ENCODE measurements at regions not wholly inside any gene's neighbourhood (a gene's known extent, or its start where the extent isn't known, plus 50 kb on each side); places are given as distances from the start of the nearest gene placed in this dataset.

GRCh38 chr1:106978477-106979322 lies 77.8 kb upstream of the PRMT6 start:
- H3K4me1 ChIP-seq (ENCODE audit: control insufficient read depth in 2 of 2, insufficient read depth in 2 of 2, low read length in 2 of 2), result no peaks in the 10 kb centered on the region
- CTCF ChIA-PET, result no interaction called here
- intact Hi-C loops (cut with micrococcal nuclease), result no loop called here
- no peaks in the 10 kb centered on the region for H3K79me2 ChIP-seq (ENCODE audit: control insufficient read depth, insufficient read depth, low read length)
- ATAC-seq (ENCODE audit: low read depth) (no peak), DNase-seq (no peak)
- 83% methylated on average over 1 of the region's 3 CpGs for WGBS (ENCODE audit: insufficient coverage)
- H3K9me3 ChIP-seq (ENCODE audit: control extremely low read depth in 1 of 3, control insufficient read depth in 2 of 3, insufficient read depth in 1 of 3, low read length in 2 of 3), result no peaks in the 10 kb centered on the region
- no peak overlapping the region for H3K4me2 ChIP-seq (replicated peaks; ENCODE audit: low read depth, low read length, poor library complexity, severe bottlenecking)
- H3K36me3 ChIP-seq (replicated peaks in 1 of 2; ENCODE audit: control extremely low read depth in 1 of 2, control insufficient read depth in 1 of 2, extremely low read depth in 1 of 2, insufficient read depth in 2 of 2, low read length in 1 of 2), result no peaks in the 10 kb centered on the region
- no peak overlapping the region for H3K4me3 Mint-ChIP-seq
- peaks cover 7% of the 10 kb centered on the region for H3K27me3 Mint-ChIP-seq
- no peaks in the 10 kb centered on the region for H3K4me1 Mint-ChIP-seq
- POLR2A ChIA-PET, result no interaction called here
- no peaks in the 10 kb centered on the region for H3K27me3 ChIP-seq (replicated peaks in 1 of 4; ENCODE audit: control extremely low read depth in 1 of 4, control insufficient read depth in 3 of 4, insufficient read depth in 4 of 4, low read length in 3 of 4)
- no peak overlapping the region for H3K27ac ChIP-seq (ENCODE audit: low read length in 2 of 2)
- H2AFZ ChIP-seq (ENCODE audit: insufficient read depth, low read depth, low read length, poor library complexity, severe bottlenecking), result no peak overlapping the region
- H3K9me3 Mint-ChIP-seq (ENCODE audit: insufficient read depth), result no peaks in the 10 kb centered on the region
- H3K9ac ChIP-seq (ENCODE audit: low read length), result no peak overlapping the region
- no peak for TF ChIP-seq EZH2 (IDR thresholded peaks at IDR 0.05; ENCODE audit: borderline replicate concordance, insufficient read depth, low read depth, low read length, poor library complexity, severe bottlenecking)
- TF ChIP-seq CTCF (IDR thresholded peaks at IDR 0.05), result no peak
- H3K4me3 ChIP-seq (ENCODE audit: control extremely low read depth in 1 of 5, extremely low read depth in 1 of 5, insufficient read depth in 1 of 5, low read depth in 2 of 5, low read length in 4 of 5), result no peak overlapping the region
- H3K27ac Mint-ChIP-seq, result no peak overlapping the region
- H4K20me1 ChIP-seq (ENCODE audit: control insufficient read depth, insufficient read depth, low read length, poor library complexity, severe bottlenecking), result no peaks in the 10 kb centered on the region

GRCh38 chr1:106979371-106979770 lies 77.1 kb upstream of the PRMT6 start:
- H3K4me1 Mint-ChIP-seq, result no peaks in the 10 kb centered on the region
- no CpG with 5 or more reads among the region's 2 CpGs for WGBS (ENCODE audit: insufficient coverage)
- no peaks in the 10 kb centered on the region for H3K4me1 ChIP-seq (ENCODE audit: control insufficient read depth in 2 of 2, insufficient read depth in 2 of 2, low read length in 2 of 2)
- no peak overlapping the region for H3K4me2 ChIP-seq (replicated peaks; ENCODE audit: low read depth, low read length, poor library complexity, severe bottlenecking)
- intact Hi-C loops (cut with micrococcal nuclease), result no loop called here
- no peaks in the 10 kb centered on the region for H3K9me3 Mint-ChIP-seq (ENCODE audit: insufficient read depth)
- no peak overlapping the region for H3K9ac ChIP-seq (ENCODE audit: low read length)
- no peaks in the 10 kb centered on the region for H4K20me1 ChIP-seq (ENCODE audit: control insufficient read depth, insufficient read depth, low read length, poor library complexity, severe bottlenecking)
- H3K4me3 Mint-ChIP-seq, result no peak overlapping the region
- DNase-seq (no peak), ATAC-seq (ENCODE audit: low read depth) (no peak)
- H3K27ac Mint-ChIP-seq, result no peak overlapping the region
- no peaks in the 10 kb centered on the region for H3K36me3 ChIP-seq (replicated peaks in 1 of 2; ENCODE audit: control extremely low read depth in 1 of 2, control insufficient read depth in 1 of 2, extremely low read depth in 1 of 2, insufficient read depth in 2 of 2, low read length in 1 of 2)
- TF ChIP-seq CTCF (IDR thresholded peaks at IDR 0.05) (no peak), EZH2 (IDR thresholded peaks at IDR 0.05; ENCODE audit: borderline replicate concordance, insufficient read depth, low read depth, low read length, poor library complexity, severe bottlenecking) (no peak)
- no peak overlapping the region for H2AFZ ChIP-seq (ENCODE audit: insufficient read depth, low read depth, low read length, poor library complexity, severe bottlenecking)
- no peak overlapping the region for H3K27ac ChIP-seq (ENCODE audit: low read length in 2 of 2)
- no peak overlapping the region for H3K4me3 ChIP-seq (ENCODE audit: control extremely low read depth in 1 of 5, extremely low read depth in 1 of 5, insufficient read depth in 1 of 5, low read depth in 2 of 5, low read length in 4 of 5)
- ChIA-PET CTCF (no interaction called here), POLR2A (no interaction called here)
- H3K27me3 Mint-ChIP-seq, result peaks cover 10% of the 10 kb centered on the region
- no peaks in the 10 kb centered on the region for H3K79me2 ChIP-seq (ENCODE audit: control insufficient read depth, insufficient read depth, low read length)
- no peaks in the 10 kb centered on the region for H3K9me3 ChIP-seq (ENCODE audit: control extremely low read depth in 1 of 3, control insufficient read depth in 2 of 3, insufficient read depth in 1 of 3, low read length in 2 of 3)
- no peaks in the 10 kb centered on the region for H3K27me3 ChIP-seq (replicated peaks in 1 of 4; ENCODE audit: control extremely low read depth in 1 of 4, control insufficient read depth in 3 of 4, insufficient read depth in 4 of 4, low read length in 3 of 4)
